HG02970 (cell line): ENCODE measurements at regions not wholly inside any gene's neighbourhood (a gene's known extent, or its start where the extent isn't known, plus 50 kb on each side); places are given as distances from the start of the nearest gene placed in this dataset.
A peak's percentile ranks its signal among the peaks of the same experiment; 100 is the strongest.

ENCODE experiments used
- ATAC-seq: cut with Tn5 transposase; IDR thresholded peaks from one replicate; pipeline ENCODE4 v1.9.1; 2021; ENCODE audit warnings: mild to moderate bottlenecking, moderate library complexity, moderate number of reproducible peaks; ENCODE audit not compliant: unreplicated experiment, low FRiP score

DNA sequence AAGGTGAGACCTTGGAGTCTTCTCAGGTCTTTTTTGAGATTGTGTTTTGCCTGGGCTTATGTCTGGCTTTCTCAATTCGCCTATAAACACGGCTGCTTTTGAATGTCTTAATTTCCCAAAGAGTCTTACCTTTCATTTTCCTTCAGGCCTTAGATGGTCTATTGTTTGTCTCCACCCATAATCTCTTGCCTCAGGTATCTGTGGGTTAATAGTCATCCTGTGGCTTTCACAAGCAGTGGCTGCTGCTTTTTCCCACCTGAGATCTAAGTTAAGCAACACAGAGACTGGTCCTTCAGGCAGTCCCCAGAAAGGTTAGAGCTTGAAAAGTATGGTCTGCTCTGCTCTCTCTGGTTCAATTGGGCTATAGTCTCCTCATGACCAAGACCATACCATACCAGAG lies 275.3 kb downstream of the INSIG2 start:
- no peak for ATAC-seq

DNA sequence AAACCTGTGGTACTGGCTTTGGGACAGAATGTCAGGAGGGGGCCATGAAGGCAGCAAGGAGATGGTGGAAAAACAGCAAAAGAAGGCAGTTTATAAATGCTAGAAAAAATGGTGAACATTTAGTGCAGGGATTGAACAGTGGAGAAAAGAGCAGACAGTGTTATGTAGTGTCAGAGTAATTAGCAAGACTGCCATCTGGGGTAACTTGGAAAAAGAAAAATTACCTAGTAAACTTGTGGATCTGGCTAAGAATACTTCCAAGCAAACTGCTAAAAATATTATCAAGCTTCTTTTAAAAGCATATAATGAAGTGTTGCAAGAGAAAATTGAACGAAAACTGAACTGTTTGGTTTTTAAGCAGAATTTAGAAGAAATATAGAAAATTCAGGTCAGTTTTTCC lies 267.8 kb downstream of the INSIG2 start:
- no peak for ATAC-seq

DNA sequence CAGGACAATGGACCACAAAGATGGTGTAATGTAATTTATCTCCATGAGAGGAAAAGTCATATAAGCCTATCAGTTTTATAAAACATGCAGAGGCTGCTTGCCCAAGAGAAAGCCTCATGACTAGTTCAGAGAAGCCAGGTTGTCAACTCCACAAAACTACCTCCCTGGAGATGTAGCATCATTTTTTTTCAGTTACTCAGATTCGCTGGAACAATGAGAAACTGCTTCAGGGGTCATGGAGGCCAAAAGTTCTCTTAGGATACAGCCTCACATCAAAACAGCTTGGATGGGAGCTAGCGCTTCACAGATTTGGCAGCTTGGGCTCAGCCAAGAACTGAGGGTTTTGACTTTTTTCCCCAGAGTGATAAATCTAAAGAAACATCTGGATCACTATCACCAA lies 263.5 kb downstream of the INSIG2 start:
- no peak for ATAC-seq

DNA sequence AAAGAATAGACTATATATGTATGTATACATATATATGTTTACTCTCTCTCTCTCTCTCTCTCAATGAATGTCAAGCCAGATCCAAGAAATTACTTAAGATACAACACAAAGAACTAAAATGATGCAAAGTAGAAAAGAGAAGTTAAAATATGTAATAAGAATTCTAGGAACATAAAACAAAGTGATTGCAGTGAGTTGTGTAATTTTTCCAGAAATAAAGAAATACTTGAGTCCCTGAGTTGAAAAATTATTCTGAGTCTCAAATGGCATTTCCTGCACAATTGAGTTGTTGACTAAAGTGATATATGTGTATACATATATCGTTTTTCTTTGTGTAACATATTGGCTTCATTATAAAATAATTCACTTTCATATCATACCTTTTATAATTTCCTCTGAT lies 262.4 kb downstream of the INSIG2 start:
- ATAC-seq, result no peak

DNA sequence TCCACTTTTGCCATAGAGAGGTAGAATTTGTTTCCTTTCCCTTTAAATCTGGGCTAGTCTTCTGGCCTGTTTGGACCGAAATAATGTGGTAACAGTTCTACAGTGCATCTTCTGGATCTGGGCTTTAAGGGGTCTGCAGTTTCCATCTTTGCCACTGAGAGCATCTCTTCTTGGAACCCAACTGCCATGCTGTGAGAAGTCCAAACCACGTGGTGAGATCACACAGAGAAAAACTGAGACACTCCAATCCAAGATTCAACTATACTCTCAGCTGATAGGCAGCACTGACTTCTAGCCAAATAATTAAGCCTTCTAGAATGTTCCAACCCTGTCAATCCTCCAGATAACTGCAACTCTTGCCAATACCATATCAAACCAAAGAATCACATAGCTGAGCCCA lies 261.1 kb downstream of the INSIG2 start:
- ATAC-seq, result no peak

DNA sequence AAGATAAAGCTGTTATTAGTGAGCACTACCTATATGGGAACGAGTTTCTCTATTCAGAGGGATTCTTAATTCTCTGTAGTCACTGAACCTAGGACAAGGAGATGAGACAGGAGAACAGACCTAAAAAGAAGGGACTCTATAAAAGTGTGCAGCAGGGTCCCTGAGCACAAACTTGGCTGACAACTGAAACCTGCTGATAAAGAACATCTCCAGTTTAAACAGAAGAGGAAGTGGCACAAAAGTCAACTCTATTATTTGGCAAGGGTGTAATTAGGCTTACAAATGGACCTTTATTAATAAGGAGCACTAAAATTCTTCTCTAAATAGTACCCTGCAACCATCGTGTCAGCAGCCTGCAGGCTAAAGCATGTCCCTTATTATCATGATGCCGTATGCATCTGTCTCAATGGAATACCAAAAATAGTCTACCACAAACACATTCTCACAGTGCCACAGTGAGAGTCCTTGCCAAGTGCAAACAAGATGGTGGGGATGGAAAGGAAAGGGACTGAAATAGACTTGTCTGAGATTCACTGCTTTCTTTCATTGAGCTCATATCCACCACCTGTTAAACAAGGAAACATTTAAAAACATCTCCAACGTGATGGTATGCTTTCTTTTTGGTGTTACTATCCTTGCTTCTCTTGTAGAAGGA lies 260.2 kb downstream of the INSIG2 start:
- no peak for ATAC-seq

DNA sequence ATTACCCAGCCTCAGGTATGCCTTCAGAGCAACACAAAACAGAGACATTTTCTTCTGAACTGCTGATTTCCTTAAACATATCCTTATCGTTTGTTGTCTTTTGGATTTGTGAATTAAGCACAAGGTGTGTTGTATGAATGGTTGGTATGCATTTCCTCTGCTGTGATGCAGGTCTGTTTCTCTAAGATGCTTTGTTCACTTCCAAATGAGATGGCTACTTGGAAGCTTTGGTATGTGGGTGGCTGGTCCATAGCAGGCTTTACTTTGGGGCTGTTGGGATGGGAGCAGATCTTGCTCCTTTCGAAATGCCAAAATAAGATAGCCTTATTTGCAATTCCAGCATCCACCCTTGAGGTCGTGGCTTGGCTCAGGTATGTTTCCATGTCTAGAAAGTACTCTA lies 257.2 kb downstream of the INSIG2 start:
- no peak for ATAC-seq

DNA sequence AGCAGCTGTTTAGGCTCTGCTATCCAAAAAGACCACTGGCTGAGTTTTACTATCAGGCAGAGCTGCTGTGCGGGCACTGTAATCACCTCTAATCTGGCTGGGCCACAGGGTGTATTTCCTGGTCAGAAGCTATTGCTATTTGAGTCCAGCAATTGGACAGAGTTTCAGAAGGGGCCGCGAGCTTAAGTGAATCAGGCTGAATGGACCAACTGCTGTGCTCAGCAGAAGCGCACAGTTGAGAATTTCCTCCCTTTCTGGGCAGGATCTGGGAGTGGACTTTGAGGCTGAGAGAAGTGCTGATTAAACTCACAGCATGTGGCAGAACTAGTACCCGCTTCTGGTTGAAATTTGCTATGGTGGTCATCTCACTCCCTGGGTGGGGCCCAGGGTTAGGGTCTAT lies 251.8 kb downstream of the INSIG2 start:
- ATAC-seq, result no peak

DNA sequence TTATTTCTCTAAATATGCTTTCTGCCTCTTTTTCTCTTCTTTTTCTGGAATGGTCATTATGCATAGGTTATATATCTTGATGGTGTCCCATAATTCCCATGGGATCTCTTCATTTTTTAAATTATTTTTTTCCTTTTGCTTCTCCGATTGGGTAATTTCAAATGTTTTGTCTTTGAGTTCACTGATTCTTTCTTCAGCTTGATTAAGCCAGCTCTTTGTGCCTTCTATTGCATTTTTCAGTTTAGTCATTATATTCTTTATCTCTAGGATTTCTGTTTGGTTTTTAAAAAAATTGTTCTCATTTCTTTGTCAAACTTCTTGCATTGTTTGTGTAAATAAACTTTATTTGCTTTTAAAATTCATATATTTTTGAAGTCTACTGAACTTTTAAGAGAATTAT lies 251.1 kb downstream of the INSIG2 start:
- ATAC-seq, result no peak

DNA sequence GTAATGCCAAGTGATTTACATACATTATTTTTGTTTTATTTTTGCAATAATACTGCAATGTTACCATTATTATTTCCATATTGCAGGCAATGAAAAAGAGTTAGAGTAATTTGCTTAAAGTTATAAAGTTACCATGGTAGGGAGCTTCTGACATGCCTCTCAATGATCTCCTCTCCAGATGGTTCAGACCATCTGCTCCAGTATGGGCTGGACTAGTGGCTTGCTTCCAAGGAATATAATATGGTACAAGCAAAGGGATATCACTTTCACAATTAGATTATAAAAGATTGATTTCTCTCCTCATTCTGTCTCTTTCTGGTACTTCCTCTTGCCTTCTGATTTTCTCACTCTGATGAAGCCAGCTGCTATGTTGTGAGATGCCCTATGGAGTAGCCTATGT lies 245.4 kb downstream of the INSIG2 start:
- no peak for ATAC-seq

DNA sequence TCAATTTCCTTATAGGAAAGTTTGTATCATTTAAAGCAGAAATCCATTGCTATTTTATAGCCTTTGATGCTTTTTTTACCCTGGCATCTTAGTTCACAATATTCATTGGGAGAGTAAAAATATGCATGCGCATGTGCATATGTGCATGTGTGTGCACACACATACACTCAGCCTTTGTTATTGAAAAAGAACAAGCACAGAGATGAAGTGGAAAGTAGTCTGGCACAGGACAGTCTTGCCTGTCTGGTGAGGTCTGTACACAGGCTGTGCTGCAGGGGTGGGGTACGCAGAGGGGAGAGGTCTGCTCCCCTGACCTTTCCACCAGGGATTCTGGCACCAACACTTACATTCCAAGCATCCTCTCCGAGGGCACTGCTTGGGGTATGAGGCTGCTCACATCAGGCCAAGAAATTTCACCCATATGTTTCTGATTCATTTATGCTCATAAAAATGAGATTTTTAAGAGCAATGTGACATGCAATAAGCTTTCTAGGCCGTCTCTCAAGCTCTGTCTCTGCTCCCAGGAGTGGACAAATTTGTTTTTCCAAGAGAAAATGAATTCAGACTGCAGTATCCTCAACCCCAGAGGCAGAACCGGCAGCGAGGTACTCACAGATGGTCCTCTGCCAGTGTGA lies 237.2 kb downstream of the INSIG2 start:
- ATAC-seq, result no peak

DNA sequence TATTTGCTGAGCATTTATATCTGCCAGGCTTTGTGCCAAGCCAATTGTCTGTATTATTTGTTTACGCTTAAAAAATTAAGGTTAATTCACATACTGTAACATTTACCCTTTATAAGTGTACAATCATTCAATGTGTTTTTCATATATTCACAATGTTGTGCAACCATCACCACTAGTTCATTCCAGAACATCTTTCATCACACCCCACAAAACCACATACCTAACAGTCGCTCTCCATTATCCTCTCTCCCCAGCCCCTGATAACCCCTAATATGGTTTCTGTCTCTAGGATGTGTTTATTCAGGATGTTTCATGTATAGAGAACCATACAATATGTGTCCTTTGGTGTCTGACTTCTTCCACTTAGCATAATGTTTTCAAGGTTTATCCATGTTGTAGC lies 234.1 kb downstream of the INSIG2 start:
- ATAC-seq, result no peak

DNA sequence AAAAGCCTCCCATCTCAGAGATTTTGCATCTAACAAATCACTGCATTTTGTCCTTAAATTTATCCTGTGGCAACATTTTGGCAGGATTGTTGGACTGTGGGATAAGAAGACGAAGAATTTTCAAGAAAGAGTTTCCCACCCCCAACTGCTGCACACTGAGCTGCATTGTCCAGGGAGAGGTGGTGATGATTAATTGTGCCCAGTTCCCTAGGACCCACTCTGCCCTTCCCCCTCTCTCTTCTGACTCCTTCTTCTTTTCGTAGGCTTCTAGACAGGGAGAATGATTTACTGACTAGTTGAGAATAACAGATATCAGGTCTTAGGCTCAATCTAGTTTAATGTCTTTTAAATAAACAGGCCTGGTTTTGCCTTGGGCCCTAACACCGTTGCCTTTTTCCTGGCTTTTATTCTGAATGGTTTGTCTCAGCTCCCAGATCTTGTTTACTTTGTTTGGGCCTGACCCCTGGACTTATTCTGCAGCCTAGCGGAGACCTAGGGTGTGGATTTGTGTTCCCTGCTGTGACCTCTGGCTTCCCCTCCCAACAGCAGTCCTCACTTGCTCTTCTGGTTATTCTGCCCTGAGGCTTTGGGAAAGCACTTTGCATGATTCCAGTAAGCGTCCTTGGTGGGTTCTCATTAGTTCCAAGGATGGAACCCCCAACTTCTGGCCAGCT lies 233.3 kb downstream of the INSIG2 start:
- no peak for ATAC-seq

DNA sequence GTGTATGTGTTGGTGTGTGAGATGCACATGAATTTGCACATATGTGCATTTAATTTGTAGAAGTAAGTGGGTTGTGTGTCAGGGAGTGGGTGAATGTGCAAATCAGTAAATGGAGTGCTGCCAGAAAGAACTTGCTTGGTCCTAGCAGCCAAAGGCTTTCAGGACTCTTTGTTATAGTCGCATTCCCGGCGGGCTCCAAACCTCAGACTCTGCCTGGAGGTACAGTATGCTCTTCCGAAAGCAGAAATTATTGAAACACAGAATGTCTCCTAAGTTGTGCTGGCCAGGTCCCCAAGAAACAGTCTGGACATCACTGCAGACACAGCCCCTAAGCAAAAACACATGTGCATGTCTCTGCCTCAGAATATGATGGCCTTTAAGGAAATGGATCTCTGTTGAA lies 232.4 kb downstream of the INSIG2 start:
- ATAC-seq, result no peak

DNA sequence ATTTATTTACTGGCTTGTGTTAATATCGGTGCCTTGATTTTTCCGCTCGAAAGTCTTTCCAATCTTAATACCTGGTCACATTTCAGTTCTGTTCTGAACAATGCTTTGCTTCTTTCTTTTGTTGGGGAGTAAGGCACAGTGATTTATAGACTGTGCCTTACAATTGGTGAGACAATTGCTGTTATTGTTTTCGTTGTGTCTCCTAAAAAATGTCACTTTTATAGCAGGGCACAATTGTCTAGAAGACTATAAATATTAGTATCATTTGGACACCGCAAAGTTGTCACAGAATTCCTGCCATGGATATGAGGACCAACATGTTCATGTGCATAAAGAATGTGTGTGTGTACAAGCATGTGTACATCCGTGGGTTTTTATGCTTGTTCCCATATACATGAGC lies 231.9 kb downstream of the INSIG2 start:
- no peak for ATAC-seq

DNA sequence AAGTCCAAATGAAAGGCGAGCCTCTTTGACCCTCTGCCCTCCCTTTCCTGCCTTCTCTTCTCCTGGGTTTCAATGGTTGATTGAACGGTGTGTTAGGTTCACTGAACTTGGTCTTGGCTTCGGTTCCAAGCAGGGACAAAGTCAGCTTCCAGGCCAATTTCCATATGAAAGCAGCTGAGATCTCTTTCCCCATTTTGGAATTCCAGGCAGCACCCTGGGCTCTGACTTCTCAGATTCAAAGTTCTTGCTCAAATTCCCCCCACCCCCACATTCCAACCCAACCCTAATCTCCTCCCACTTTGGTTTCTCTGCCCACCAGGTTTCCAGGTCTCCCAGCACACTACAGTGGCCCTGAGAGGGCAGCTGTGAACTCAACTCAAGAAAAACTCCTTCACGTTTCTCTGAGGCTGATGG lies 231.0 kb downstream of the INSIG2 start:
- no peak for ATAC-seq

DNA sequence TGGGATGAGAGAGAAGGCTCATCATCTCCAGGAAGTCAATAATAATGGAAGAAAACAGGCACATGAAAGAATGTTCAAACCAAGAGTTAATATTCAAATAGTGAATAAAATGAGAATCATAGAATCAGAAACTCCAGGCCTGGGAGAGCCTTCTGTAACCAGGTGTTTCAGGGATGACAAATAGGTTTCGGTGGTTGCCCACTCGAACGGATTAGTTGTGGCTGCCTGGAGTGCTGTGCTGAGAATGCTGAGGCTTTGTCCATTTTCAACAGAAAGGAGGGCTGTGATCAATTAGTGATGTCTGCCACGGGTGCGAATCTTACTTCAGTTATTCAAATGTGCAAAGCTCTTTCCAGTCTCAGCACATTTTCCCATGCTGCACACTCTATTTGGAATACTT lies 227.3 kb downstream of the INSIG2 start:
- ATAC-seq, result no peak

DNA sequence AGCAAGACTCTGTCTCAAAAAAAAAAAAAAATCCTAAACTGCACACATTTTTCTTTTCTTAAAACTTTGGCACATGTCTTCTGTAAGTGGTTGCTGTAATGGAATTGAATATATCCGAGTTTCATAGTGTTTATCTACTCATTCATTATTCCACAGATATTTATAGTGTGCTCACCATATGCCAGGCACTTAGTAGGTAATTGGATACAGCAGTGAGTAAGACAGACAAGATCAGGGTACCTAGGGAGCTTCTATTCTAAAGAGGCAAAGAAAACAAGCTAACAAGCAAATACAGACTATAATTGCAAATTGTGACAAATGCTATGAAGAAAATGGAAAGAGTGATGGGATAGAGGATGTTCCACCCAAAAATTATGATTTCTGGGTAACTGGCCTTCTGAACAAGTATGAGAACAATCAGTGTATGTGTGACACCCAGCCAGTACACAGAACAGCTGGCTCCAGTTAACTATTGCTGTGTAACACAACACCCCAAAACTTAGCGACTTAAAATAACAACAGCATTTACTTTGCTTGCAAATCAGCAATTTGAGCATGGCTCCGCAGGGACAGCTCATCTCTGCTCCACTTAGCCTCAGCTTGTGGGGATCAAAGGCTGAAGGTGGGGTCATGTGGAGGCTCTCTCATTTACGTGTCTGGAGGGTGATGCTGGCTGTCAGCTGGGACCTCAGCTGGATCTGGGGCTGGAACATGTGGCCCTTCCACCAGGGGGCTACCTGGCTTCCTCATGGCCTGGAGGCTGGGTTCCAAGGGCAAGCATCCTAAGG lies 224.9 kb downstream of the INSIG2 start:
- ATAC-seq, result no peak

DNA sequence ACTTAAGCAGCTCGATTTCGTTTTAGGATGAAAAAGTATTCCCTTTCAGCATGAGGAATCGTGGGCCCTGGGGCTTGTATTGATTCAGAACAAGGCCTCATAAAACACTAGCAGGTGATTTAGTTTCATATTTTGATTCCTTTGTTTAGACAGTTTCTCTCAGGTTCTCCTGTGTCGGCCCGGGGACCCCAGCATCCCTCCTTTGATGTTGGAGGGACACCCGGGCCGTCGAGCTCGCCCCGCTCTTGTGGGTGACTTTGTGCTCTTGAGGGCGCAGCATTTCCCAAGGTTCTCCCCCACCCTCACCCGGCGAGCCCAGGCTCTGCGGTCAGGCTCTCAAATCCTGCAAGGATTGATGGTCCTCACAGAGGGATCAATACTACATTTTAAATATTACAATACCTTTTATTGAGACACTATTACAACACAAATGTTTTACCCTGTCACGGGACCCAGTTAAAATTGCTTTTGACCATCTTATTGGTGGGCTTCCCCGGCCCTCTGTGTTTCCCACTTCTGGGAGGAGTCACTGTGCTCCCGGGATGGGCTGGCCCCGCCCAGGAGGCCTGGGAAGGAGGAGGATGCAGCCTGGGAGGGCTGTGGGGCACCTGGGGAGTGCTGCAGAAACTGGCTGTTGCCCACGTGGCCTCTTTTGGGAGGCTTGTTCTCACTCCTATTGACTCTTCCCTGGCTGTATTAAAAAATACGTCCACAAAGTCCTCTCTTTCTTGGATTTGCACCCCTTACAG lies 222.6 kb downstream of the INSIG2 start:
- ATAC-seq, result no peak

DNA sequence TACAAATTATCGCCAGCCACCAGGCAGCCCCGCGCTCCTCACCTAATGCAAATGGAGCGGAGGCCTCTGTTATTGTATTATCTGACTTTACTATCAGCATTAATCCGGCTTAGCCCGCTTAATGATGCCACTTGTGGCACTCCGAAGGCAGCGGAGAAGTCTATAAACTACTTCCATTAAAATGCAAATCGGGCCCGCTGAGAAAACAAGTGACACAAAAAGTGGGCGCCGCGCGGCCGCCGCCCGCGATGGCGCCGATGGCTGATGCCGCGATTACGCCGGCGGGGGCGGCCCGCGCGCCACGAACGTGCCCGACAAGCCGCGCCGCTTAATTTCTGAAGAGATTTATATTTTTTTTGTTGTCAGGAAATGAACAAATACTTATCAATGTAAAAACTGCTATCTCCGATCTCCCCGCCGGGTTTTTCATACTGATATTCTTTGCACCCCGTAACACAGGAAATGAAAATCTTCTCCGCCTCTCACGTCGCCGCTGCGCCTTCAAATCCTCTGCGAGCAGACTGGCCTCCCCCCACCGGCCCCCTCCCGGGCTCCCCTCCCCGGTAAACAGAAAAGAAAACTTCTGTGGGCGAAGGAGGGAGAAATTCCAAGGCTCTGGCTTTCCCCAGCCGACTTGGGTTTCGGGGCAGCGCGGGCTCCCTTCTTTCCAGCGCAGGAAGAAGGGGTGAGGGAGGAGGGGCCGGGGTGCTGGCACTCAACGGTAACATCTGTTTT lies 221.8 kb downstream of the INSIG2 start:
- ATAC-seq, result peak; percentile 59
